HG02763 (cell line): ENCODE measurements at regions not wholly inside any gene's neighbourhood (a gene's known extent, or its start where the extent isn't known, plus 50 kb on each side); places are given as distances from the start of the nearest gene placed in this dataset.
"Not testable (repeated sequence)": the region's sequence is repeated elsewhere in the genome, so short reads cannot be mapped to it uniquely, and the experiment has no call there.

ENCODE experiments used
- ATAC-seq: cut with Tn5 transposase; IDR thresholded peaks from one replicate; pipeline ENCODE4 v1.9.1; 2021; ENCODE audit warnings: mild to moderate bottlenecking, moderate library complexity; ENCODE audit not compliant: unreplicated experiment

DNA sequence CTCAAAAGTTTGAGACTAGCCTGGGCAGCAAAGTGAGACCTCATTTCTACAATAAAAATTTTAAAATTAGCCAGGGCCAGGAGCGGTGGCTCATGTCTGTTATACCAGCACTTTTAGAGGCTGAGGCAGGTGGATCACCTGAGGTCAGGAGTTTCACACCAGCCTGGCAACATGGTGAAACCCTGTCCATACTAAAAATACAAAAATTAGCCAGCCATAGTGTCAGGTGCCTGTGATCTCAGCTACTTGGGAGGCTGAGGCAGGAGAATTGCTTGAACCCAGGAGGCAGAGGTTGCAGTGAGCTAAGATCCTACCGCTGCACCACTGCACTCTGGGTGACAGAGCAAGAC is 85.1 kb upstream of the MAP4 start:
- ATAC-seq: not testable (repeated sequence)

- no peak for ATAC-seq
Measured at GRCh38 chr3:48092270-48092669, 76.1 kb upstream of the MAP4 start.

- ATAC-seq: no peak
Measured at GRCh38 chr3:48090166-48090939, 74.1 kb upstream of the MAP4 start.

DNA sequence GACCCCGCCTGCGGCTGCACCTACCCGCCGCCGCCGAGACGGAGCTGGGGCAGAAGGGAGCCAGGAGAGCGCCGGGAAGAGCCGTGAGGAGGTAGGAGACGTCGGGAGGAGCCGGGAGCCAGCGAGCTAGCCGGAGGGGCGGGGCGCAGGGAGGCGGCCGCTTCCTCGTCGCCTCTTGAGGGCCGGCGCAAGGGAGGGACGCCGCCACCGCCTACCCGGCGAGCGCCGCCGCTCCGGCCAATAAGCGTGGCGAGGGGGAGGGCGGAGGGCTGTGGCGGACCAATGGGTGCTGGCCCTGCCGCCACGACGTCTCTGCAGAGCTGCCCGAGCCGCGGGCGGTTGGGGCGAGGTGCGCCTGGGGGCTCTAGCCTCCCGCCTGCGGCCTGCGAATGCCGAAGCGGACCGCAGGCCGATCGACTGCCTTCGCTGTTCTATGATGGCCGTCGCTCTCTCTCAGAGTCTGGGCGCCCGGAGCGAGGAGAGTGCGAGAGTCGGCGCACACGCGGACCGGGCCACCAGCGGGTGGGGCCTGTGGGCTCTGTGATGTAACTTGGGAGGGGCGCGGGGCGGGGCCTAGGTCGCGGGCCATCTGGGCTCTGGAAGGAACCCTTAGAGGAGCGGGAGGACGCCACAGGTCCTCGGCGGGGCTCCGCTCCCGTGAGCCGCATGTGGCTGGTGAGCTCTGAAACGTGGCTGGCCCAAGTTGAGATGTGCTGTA is 72.7 kb upstream of the MAP4 start:
- ATAC-seq: peak; percentile 94

DNA sequence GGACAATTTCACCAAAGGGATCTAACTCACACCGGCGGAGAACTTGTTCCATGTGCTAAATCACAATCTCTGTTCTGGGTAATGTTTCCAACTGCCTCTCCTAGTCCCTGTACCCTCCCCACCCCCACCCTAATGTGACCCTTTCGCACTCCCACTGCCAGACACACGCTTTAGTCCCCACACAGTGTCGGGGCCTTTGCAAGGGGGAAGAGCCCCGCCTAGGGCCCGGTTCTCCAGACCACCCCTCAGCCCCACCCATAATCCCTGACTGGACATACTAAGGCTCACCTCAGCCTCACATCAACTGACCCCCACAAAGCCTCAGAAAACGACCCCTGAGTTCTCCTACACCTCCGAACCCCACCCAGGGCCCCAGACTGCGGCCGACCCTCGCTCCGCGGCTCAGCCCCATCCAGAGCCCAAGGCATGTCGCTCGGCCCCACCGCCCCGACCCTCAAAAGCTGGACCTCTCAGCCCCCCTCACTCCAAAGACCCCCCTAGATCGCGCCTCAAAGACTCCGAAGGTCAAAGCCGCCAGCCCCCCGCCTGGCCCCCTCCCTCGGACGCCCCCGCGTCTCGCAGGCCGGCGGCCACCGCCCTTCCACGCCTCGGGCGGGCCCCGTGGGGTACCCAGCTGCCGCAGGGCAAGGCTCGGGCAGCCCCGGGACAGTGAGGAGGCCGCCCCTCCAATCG is 72.0 kb upstream of the MAP4 start:
- ATAC-seq: peak; percentile 17

- no peak for ATAC-seq
Measured at GRCh38 chr3:48086705-48087104, 70.5 kb upstream of the MAP4 start.

DNA sequence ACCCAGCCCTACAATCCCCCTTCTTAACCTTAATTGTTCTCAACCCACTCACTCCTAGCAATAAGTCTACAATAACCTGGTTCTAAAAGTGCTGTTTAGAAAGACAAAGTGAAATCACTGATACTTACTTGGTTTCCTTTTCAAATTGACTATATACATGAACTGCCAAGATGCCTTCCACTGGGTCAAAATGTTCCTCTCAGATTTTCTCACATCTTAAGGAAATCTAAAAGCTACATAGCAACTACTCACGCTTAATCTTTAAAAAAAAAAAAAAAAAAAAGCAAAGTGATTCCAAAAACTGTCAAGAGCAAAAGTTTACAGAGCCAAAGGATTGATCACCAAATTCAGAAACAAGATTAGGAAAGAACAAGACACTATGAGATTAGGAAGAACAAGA is 68.7 kb upstream of the MAP4 start:
- ATAC-seq: no peak

DNA sequence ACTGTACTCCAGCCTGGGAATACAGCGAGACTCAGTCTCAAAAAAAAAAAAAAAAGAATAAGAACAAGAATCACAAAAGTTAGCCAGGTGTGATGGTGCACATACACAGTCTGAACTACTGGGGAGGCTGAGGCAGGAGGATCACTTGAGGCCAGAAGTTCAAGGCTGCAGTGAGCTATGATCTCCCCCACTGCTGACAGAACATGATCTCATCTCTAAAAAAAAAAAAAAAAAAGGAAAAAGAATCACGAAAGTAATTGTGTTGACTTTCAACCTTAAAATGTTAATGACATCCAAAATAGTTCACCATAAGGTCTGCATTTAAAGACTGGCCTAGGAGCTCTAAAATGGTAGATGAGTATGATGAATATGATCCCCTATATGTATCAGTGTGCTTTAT is 68.0 kb upstream of the MAP4 start:
- no peak for ATAC-seq

DNA sequence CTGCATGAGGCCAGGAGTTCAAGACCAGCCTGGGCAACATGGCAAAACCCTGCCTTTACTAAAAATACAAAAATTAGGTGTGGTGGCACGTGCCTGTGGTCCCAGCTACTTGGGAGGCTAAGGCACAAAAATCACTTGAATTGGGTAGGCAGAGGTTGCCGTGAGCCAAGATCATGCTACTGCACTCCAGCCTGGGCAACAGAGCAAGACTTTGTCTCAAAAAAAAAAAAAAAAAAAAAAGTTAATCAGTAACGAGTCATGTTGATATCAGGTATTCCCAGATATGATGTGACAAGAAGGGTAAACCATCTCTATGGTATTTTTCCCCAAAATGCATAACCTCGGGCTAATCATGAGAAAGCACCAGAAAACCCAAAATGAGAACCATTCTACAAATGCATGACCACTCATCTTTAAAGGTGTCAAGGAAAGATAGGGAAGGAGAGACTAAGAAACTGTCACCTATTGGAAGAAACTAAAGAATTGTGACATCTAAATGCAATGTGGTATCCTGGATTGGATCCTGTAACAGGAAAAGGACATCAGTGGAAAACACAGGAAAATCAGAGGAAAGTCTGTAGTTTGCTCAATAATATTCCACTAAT is 66.5 kb upstream of the MAP4 start:
- ATAC-seq: no peak

- ATAC-seq: no peak
Measured at GRCh38 chr3:48077815-48078214, 61.6 kb upstream of the MAP4 start.

GRCh38 chr3:48070030-48070429 is 53.8 kb upstream of the MAP4 start:
- no peak for ATAC-seq

DNA sequence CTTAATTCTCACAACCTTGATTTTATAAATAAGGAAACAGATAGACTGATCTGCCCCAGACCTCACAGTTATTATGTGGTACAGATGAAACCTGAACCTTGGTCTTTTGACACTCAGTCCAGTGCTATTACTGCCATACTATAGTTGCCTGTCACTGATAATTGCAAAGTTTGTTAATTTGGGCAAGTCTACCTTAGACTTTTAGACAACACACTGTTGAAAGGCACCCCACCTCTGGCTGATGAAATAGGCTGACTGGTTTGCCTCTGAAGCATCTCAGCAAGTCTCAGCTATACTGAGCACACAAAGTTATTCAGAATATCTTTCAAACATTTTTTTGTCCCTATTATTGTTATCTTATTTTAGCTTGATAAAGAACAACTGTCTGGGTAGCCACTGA is 53.1 kb upstream of the MAP4 start:
- no peak for ATAC-seq

GRCh38 chr3:48068886-48069285 is 52.7 kb upstream of the MAP4 start:
- no peak for ATAC-seq

DNA sequence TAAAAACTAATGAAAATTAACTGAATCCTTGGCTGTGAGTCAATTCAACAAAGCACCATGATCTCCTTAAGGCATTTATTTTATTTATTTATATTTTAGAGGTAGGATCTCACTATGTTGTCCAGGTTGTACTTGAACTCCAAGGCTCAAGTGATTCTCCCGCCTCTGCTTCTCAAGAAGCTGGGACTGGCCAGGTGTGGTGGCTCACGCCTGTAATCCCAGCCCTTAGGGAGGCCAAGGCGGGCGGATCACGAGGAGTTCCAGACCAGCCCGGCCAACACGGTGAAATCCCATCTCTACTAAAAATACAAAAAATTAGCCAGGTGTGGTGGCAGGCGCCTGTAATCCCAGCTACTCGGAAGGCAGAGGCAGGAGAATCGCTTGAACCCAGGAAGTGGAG is 52.1 kb upstream of the MAP4 start:
- ATAC-seq: not testable (repeated sequence)

- no peak for ATAC-seq
Measured at GRCh38 chr3:48067271-48067670, 51.1 kb upstream of the MAP4 start.
